Fibroblast of lung (primary cell): ENCODE measurements at regions not wholly inside any gene's neighbourhood (a gene's known extent, or its start where the extent isn't known, plus 50 kb on each side); places are given as distances from the start of the nearest gene placed in this dataset.
"Not testable (repeated sequence)": the region's sequence is repeated elsewhere in the genome, so short reads cannot be mapped to it uniquely, and the experiment has no call there.

ENCODE experiments used
- DNase-seq, 2 donors: peaks; one replicate each; pipeline versions ENCODE4 v3.0.0 to v3.0.0-alpha.2; 2010; ENCODE audit warnings: low read depth in 2 of 2
- H2AFZ ChIP-seq: 2 replicates; pipeline ENCODE4 v1.5.1; 2012; ENCODE audit warnings: low read length, control low read depth, inconsistent platforms
- H3K27ac ChIP-seq: 2 replicates; pipeline ENCODE4 v1.5.1; 2011; ENCODE audit warnings: low read length, control low read depth; ENCODE audit not compliant: insufficient read depth
- H3K27me3 ChIP-seq: 2 replicates; pipeline ENCODE4 v1.5.1; 2011; ENCODE audit warnings: mild to moderate bottlenecking, low read length; ENCODE audit not compliant: control insufficient read depth, insufficient read depth
- H3K36me3 ChIP-seq: 2 replicates; pipeline ENCODE4 v1.5.1; 2011; ENCODE audit warnings: low read length; ENCODE audit not compliant: control insufficient read depth, insufficient read depth
- H3K4me1 ChIP-seq: 2 replicates; pipeline ENCODE4 v1.5.1; 2011; ENCODE audit warnings: low read length; ENCODE audit not compliant: control insufficient read depth, insufficient read depth; ENCODE audit errors: extremely low read depth
- H3K4me2 ChIP-seq: 2 replicates; pipeline ENCODE4 v1.5.1; 2011; ENCODE audit warnings: low read length, control low read depth; ENCODE audit not compliant: insufficient read depth; ENCODE audit errors: extremely low read depth
- H3K4me3 ChIP-seq, 4 experiments: fragments of 200-600 bp in 1 of 4; sonication (generic) in 1 of 4; replicated peaks in 1 of 4; 2 replicates each; pipeline ENCODE4 v1.5.1; 2011 to 2016; ENCODE audit warnings: low read length in 4 of 4, low read depth in 3 of 4, mild to moderate bottlenecking in 3 of 4, control low read depth in 2 of 4, inconsistent platforms in 1 of 4, mixed read lengths in 1 of 4; ENCODE audit not compliant: insufficient read depth in 1 of 4; ENCODE audit errors: control extremely low read depth in 1 of 4
- H3K79me2 ChIP-seq: 2 replicates; pipeline ENCODE4 v1.5.1; 2012; ENCODE audit warnings: mild to moderate bottlenecking, low read length, inconsistent platforms; ENCODE audit not compliant: control insufficient read depth, insufficient read depth
- H3K9ac ChIP-seq: 2 replicates; pipeline ENCODE4 v1.5.1; 2011; ENCODE audit warnings: mild to moderate bottlenecking, low read length, control low read depth; ENCODE audit not compliant: insufficient read depth
- H3K9me3 ChIP-seq: 2 replicates; pipeline ENCODE4 v1.5.1; 2012; ENCODE audit warnings: low read depth, low read length; ENCODE audit not compliant: control insufficient read depth, insufficient read depth
- H4K20me1 ChIP-seq: 2 replicates; pipeline ENCODE4 v1.5.1; 2011; ENCODE audit warnings: low read length; ENCODE audit not compliant: control insufficient read depth, insufficient read depth; ENCODE audit errors: extremely low read depth
- EZH2 ChIP-seq: IDR thresholded peaks from 2 replicates; pipeline ENCODE4 v1.5.1; 2012; ENCODE audit warnings: low read length, control low read depth, mild to moderate bottlenecking; ENCODE audit errors: missing control alignments
- TF ChIP-seq, protein P1 (sequence below), 2 donors: IDR thresholded peaks in 1 of 2; conservative IDR thresholded peaks in 1 of 2; 1 replicate in 1 of 2; 2 replicates in 1 of 2; pipeline ENCODE4 v1.5.1; 2011 to 2012; ENCODE audit warnings: low read length in 2 of 2, control low read depth in 1 of 2, inconsistent platforms in 1 of 2, low read depth in 1 of 2, mild to moderate bottlenecking in 1 of 2

DNA sequence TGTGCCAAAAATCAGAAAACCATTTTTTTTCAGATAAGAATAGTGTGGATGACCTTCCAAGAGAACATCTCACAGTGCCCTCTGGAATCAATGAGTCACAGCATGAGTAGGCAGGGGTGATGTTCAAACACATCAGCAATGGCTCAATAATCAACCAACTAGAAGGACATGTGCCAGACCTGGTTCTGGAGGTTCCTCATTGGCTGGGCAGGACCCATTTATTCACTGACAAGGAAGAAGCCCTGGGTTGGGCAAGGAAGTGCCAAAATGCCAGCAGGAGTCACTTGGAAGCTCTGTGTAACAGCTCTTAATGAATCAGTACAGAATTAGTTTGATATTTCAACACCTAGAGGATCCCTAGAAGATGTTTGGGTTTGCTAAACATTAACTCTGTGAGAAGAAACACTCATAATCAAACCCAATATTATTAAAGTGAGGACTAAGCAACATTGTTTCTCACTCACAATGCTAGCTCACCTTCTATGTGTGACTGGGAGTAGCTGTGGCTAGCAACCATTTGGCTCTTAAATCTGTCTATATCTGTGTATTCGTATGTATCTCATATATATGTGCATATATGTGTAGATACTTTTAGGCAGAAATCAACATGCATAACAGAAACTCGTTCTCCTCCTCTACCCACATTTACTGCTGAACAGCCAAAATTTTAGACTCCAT lies 72.3 kb upstream of the APBB1IP start:
- H3K27me3 ChIP-seq: no peaks in the 10 kb centered on the region
- H3K79me2 ChIP-seq: no peaks in the 10 kb centered on the region
- H3K9ac ChIP-seq: no peak overlapping the region
- H3K27ac ChIP-seq: no peak overlapping the region
- no peaks in the 10 kb centered on the region for H3K9me3 ChIP-seq
- H4K20me1 ChIP-seq: no peaks in the 10 kb centered on the region
- TF ChIP-seq EZH2: no peak
- TF ChIP-seq, protein P1, sequence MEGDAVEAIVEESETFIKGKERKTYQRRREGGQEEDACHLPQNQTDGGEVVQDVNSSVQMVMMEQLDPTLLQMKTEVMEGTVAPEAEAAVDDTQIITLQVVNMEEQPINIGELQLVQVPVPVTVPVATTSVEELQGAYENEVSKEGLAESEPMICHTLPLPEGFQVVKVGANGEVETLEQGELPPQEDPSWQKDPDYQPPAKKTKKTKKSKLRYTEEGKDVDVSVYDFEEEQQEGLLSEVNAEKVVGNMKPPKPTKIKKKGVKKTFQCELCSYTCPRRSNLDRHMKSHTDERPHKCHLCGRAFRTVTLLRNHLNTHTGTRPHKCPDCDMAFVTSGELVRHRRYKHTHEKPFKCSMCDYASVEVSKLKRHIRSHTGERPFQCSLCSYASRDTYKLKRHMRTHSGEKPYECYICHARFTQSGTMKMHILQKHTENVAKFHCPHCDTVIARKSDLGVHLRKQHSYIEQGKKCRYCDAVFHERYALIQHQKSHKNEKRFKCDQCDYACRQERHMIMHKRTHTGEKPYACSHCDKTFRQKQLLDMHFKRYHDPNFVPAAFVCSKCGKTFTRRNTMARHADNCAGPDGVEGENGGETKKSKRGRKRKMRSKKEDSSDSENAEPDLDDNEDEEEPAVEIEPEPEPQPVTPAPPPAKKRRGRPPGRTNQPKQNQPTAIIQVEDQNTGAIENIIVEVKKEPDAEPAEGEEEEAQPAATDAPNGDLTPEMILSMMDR (conservative IDR thresholded peaks at IDR 0.05 in 1 of 2, IDR thresholded peaks at IDR 0.05 in 1 of 2; ENCODE audit: low read depth in 1 of 2, low read length in 2 of 2): no peak
- no peak overlapping the region for H3K4me2 ChIP-seq
- no peak overlapping the region for H2AFZ ChIP-seq
- no peaks in the 10 kb centered on the region for H3K36me3 ChIP-seq
- no peak for DNase-seq
- no peak overlapping the region for H3K4me3 ChIP-seq
- no peaks in the 10 kb centered on the region for H3K4me1 ChIP-seq

DNA sequence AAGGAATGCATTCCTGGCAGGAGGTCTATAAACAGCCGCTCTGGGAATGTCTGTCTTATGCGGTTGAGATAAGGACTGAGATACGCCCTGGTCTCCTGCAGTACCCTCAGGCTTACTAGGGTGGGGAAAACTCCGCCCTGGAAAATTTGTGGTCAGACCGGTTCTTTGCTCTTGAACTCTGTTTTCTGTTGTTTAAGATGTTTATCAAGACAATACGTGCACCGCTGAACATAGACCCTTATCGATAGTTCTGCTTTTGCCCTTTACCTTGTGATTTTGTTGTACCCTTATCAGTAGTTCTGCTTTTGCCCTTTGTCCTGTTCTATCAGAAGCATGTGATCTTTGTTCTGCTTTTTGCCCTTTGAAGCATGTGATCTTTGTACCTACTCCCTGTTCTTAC lies 71.1 kb upstream of the APBB1IP start:
- not testable (repeated sequence) for H3K4me1 ChIP-seq, H3K79me2 ChIP-seq, DNase-seq

DNA sequence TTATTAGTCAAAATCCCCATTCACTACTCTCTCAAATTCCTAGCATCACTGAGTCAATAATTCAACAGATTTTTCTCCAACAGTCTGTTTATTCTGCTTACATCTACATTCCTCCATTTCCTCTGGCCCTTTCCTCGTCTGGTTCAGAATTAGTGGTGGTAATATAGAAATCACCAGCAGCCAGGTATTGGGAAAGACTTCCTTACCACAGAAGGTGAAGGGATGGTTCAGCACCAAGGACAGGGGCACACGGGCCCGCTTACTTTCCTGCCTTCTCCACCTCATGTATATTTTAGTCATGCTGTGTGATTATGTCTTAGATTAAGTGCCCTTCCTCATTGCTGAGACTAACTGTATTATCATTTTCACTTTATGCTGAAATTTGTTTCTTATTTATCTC lies 70.4 kb upstream of the APBB1IP start:
- no peaks in the 10 kb centered on the region for H4K20me1 ChIP-seq
- H3K27ac ChIP-seq: no peak overlapping the region
- no peaks in the 10 kb centered on the region for H3K79me2 ChIP-seq
- no peak overlapping the region for H3K4me2 ChIP-seq
- H3K27me3 ChIP-seq: no peaks in the 10 kb centered on the region
- H3K4me3 ChIP-seq: no peak overlapping the region
- no peaks in the 10 kb centered on the region for H3K4me1 ChIP-seq
- no peaks in the 10 kb centered on the region for H3K36me3 ChIP-seq
- no peaks in the 10 kb centered on the region for H3K9me3 ChIP-seq
- DNase-seq: peak in 1 of 2 donors; percentile 35
- H3K9ac ChIP-seq: no peak overlapping the region
- TF ChIP-seq EZH2: no peak
- TF ChIP-seq, protein P1 (conservative IDR thresholded peaks at IDR 0.05 in 1 of 2, IDR thresholded peaks at IDR 0.05 in 1 of 2; ENCODE audit: low read depth in 1 of 2, low read length in 2 of 2): no peak
- no peak overlapping the region for H2AFZ ChIP-seq

More for the DNA sequence above, 71.1 kb upstream of the APBB1IP start:
- not testable (repeated sequence) for H3K4me2 ChIP-seq, H2AFZ ChIP-seq, H3K4me3 ChIP-seq, H3K9me3 ChIP-seq, H3K27ac ChIP-seq, H3K36me3 ChIP-seq, H3K9ac ChIP-seq, H3K27me3 ChIP-seq, H4K20me1 ChIP-seq
